Erythroblast (primary cell): ENCODE measurements at regions not wholly inside any gene's neighbourhood (a gene's known extent, or its start where the extent isn't known, plus 50 kb on each side); places are given as distances from the start of the nearest gene placed in this dataset.

Experiments used
- GATA1 ChIP-seq: IDR thresholded peaks from 2 replicates; pipeline ENCODE4 v1.6.1; 2011; ENCODE audit warnings: low read depth, mild to moderate bottlenecking, control low read depth, low read length, moderate library complexity
- POLR2A ChIP-seq: IDR thresholded peaks from 2 replicates; pipeline ENCODE4 v1.6.1; 2011; ENCODE audit warnings: mild to moderate bottlenecking, low read length

DNA sequence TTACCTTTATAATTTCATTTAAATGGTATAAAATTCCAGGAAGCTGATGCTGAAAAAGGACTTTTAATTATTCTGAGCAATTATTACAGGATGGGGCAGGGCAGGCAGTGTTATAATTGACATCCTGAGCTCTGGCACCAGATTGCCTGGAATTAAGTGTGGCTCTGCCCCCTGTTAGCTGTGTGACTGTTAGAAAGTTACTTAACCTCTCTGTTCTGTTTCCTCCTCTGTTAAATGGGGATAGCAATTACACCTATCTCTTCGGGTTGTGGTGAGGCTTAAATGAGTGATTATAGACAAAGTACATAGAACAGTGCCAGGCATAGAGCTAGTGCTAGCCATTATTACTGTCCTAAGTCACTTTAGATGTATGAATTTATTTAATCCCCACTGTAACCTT, 327.3 kb downstream of the SMAD2 start:
- TF ChIP-seq POLR2A (no peak), GATA1 (no peak)
